Muscle layer of colon (tissue), 2 donors: ENCODE measurements at regions not wholly inside any gene's neighbourhood (a gene's known extent, or its start where the extent isn't known, plus 50 kb on each side); places are given as distances from the start of the nearest gene placed in this dataset.

Experiments
- H3K27ac ChIP-seq: one replicate; pipeline ENCODE4 v1.7.0; 2013; ENCODE audit warnings: low read depth, mild to moderate bottlenecking, low read length, moderate library complexity
- H3K27me3 ChIP-seq, 2 donors: one replicate each; pipeline ENCODE4 v1.7.0; 2013; ENCODE audit warnings: low read length in 2 of 2, mild to moderate bottlenecking in 2 of 2; ENCODE audit not compliant: insufficient read depth in 2 of 2, control insufficient read depth in 1 of 2
- H3K36me3 ChIP-seq: one replicate; pipeline ENCODE4 v1.7.0; 2013; ENCODE audit warnings: mild to moderate bottlenecking, low read length; ENCODE audit not compliant: insufficient read depth
- H3K4me1 ChIP-seq: one replicate; pipeline ENCODE4 v1.7.0; 2013; ENCODE audit warnings: mild to moderate bottlenecking, low read length; ENCODE audit not compliant: insufficient read depth
- H3K4me3 ChIP-seq, 2 donors: one replicate each; pipeline ENCODE4 v1.7.0; 2013; ENCODE audit warnings: low read length in 2 of 2, low read depth in 1 of 2, mild to moderate bottlenecking in 1 of 2, moderate library complexity in 1 of 2
- H3K9ac ChIP-seq: one replicate; pipeline ENCODE4 v1.7.0; 2013; ENCODE audit warnings: low read length
- H3K9me3 ChIP-seq: one replicate; pipeline ENCODE4 v1.7.0; 2013; ENCODE audit warnings: mild to moderate bottlenecking, low read length
- donor health status: abdominal sarcoma.
- donor health status: Adenocarcinoma of cecum.

DNA sequence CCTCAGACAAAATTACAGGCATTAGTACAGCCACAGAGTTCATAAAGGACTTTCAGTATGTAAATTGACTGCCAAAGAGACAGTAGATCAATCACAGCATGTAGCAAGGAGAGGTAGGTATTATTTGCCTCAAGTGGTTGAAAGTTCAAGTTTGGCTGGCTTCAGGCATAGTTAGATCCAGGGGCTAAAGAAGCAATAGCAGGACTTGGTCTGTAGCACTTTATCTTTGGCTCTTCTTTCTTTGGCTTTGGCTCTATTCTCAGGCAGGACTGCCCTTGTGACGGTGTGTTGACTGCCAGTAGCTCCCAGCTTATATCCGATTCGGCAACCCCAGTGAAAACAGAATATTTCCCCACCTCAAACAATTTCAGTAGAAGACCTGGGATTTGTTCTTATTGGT is 346.0 kb upstream of the TBX3 start:
- H3K9me3 ChIP-seq: no peaks in the 10 kb centered on the region
- no peaks in the 10 kb centered on the region for H3K36me3 ChIP-seq
- no peaks in the 10 kb centered on the region for H3K27me3 ChIP-seq
- H3K9ac ChIP-seq: no peak overlapping the region
- H3K27ac ChIP-seq: no peak overlapping the region
- no peak overlapping the region for H3K4me3 ChIP-seq
- H3K4me1 ChIP-seq: no peaks in the 10 kb centered on the region

DNA sequence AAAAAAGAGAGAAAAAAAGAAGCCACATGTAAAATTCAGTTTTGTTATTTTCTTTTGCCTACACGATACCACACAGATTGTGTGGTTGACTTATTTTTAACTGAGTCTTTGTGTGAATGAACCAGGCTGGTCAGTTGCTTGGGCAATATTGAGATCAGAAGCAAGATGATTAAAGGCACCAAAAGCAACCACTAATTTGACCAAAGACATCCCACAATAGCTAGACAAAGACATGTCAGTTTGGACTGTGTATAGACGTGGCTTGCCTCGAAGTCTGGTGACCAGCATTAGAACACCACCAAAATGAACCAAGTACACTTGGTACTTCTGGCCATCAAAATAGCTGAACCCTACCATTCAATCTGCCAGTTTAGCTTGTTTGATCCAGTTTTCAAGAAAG is 340.6 kb upstream of the TBX3 start:
- no peak overlapping the region for H3K4me3 ChIP-seq
- H3K9ac ChIP-seq: no peak overlapping the region
- no peaks in the 10 kb centered on the region for H3K9me3 ChIP-seq
- H3K27ac ChIP-seq: no peak overlapping the region
- no peaks in the 10 kb centered on the region for H3K27me3 ChIP-seq
- H3K36me3 ChIP-seq: no peaks in the 10 kb centered on the region
- H3K4me1 ChIP-seq: no peaks in the 10 kb centered on the region

DNA sequence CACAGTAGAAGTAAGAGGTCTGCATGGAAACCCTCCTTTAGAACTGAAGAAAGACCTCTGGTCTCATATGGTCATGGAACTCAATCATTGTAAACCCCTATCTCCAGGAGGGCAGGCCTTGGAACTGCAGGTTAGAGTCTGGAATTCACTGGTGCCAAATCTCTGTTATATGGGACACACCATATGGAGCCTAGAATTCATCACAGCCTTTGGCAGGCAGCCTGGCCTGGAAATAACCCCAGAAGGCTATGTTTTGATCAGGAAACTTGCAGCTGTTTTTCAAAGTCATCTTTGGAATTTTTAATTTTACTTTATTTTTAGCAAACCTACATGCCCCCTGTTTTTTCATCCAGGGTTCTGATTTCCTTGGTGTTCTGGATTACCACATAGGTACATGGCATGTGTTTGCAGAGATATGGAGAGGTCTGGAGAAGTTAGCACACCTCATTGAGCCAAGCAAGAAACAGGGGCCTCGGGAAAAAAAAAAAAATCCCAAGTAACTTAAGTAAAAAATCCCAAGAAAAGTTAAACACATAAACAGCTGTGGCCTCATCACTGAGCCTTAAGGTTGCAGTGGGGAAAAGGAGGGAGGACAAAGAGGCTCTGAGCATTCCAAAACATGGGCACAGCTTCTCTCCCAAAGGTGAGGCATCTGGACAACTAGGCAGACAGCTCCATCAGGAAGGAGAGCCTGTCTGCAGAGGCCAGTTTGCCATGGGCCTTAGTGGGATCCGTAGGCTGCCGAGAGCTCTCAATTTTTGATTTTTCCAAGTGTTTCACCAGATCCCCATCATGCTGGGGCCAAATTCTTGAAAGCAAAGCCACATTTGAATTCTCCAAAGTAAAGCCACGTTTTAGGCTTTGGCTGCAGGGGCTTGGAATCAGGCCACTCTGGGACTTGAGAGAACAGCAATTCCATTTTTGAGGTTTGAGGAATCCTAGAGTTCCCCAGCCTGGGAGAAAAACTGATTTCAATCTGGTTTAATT is 339.6 kb upstream of the TBX3 start:
- H3K4me3 ChIP-seq: no peak overlapping the region
- H3K9me3 ChIP-seq: no peaks in the 10 kb centered on the region
- no peaks in the 10 kb centered on the region for H3K27me3 ChIP-seq
- no peak overlapping the region for H3K27ac ChIP-seq
- no peaks in the 10 kb centered on the region for H3K4me1 ChIP-seq
- no peak overlapping the region for H3K9ac ChIP-seq
- no peaks in the 10 kb centered on the region for H3K36me3 ChIP-seq

DNA sequence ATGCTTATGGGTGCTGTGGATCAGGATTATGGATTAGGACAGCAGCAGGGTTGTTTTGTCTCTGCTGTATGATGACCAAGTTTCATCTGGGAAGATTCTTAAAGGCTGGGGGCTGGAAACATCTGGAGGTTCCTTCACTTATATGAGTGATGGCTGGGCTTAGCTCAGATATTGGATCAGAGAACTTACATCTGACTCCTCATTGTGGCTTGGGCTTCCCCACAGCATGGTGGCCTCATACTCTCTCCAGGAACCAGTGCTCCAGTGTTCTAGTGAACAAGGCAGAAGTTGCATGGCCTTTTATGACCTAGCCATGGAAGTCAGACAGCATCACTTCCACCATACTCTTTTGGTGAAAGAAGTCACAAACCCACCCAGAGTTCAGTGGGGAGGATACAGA is 336.1 kb upstream of the TBX3 start:
- no peaks in the 10 kb centered on the region for H3K4me1 ChIP-seq
- no peak overlapping the region for H3K9ac ChIP-seq
- H3K36me3 ChIP-seq: no peaks in the 10 kb centered on the region

DNA sequence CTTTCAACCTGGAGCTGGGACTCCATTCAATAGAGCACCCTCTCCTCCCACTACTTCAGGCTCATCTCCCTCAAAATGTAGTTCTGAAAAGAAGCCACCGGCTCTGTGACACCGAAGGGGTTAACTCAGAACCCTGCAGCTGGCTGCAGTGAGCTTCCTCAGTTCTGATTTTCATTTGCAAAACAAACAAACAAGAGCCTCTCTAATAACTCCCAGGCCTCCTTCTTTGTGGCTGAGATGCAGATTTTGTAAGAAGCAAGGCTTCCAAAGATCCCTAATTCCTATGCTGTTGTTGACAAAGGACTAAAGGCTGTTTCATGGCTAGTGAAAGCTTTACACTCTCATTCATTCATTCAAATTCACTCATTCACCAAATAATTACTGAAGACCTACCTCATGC is 333.4 kb upstream of the TBX3 start:
- no peak overlapping the region for H3K4me3 ChIP-seq
- no peaks in the 10 kb centered on the region for H3K27me3 ChIP-seq
- H3K36me3 ChIP-seq: no peaks in the 10 kb centered on the region
- H3K9ac ChIP-seq: no peak overlapping the region
- H3K4me1 ChIP-seq: no peaks in the 10 kb centered on the region
- H3K9me3 ChIP-seq: no peaks in the 10 kb centered on the region
- H3K27ac ChIP-seq: no peak overlapping the region

More for the DNA sequence above, 336.1 kb upstream of the TBX3 start:
- Histone ChIP-seq H3K4me3 (no peak overlapping the region), H3K9me3 (no peaks in the 10 kb centered on the region), H3K27me3 (no peaks in the 10 kb centered on the region), H3K27ac (no peak overlapping the region)

DNA sequence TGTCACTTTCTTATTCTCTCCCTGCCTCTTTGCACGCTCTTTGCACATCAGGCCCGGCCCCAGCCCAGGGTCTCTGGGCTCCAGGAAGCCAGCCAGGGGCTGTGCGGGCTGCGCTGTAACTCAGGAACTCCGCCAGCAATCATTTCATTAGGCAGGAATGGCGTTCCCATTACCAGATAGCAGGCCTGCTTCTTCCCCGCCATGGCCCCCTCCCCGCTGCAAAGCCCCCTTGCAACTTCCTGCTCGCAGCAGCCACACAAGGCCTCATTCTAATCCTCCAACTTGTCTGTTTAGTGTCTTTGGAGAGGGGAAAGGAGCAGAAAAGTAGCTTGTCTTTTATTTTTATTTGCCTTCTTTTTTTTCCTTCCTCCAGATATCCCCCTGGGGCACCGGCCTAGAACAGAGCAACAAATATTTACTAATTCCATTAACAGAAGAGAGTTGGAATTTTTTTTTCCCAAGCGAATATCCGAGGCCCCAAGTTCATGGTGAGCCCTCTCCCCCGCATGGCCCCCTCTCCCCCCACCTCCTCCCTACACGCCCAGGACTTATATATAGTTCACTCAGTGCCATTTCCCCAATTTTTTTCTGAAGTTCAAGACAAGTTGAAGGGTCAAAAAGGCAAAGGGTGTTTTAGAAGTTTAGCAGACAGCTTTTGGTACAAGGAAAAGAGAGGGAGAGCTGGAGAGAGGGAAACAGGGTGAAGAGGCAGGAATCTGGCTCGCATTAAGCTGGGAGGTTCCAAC is 329.4 kb upstream of the TBX3 start:
- Histone ChIP-seq H3K4me3 (no peak overlapping the region), H3K9ac (no peak overlapping the region), H3K27me3 (no peaks in the 10 kb centered on the region), H3K4me1 (no peaks in the 10 kb centered on the region), H3K9me3 (no peaks in the 10 kb centered on the region), H3K36me3 (no peaks in the 10 kb centered on the region), H3K27ac (no peak overlapping the region)

DNA sequence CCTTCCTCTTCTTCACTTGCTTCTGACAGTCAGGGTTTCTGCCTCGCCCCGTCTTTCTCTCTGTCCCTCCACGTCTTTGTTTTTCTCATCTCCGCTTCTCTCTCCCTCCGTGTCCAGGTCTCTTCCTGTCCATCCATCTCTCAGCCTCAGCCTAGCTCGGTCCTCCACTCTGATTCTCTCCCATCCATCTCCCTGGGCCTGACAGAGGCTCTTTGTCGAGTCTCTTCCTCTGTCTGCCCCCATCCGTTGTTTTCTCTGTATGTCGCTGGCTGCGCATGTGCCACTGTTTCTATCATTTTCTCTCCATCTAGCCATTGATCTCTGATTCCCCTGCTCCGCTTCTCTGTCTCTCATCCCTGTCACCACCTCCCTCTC is 328.9 kb upstream of the TBX3 start:
- no peak overlapping the region for H3K4me3 ChIP-seq
- no peaks in the 10 kb centered on the region for H3K9me3 ChIP-seq
- no peaks in the 10 kb centered on the region for H3K4me1 ChIP-seq
- no peak overlapping the region for H3K27ac ChIP-seq
- no peak overlapping the region for H3K9ac ChIP-seq
- no peaks in the 10 kb centered on the region for H3K27me3 ChIP-seq
- no peaks in the 10 kb centered on the region for H3K36me3 ChIP-seq

DNA sequence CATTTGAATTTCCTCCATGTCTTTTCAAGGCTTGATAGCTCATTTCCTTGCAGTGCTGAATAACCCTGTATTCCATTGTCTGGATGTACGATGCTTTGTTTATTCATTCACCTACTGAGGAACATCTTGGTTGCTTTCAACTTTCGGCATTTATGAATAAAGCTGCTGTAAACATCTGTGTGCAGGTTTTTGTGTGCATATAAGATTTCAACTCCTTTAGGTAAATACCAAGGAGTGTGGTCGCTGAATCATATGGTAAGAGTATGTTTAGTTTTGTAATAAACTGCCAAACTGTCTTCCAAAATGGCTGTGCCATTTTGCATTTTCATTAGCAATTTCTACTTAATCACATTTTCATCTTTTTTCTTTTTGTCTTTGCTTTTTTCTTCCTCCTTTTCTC is 327.7 kb upstream of the TBX3 start:
- no peaks in the 10 kb centered on the region for H3K9me3 ChIP-seq
- no peak overlapping the region for H3K9ac ChIP-seq
- H3K4me1 ChIP-seq: no peaks in the 10 kb centered on the region
- H3K4me3 ChIP-seq: no peak overlapping the region
- H3K27me3 ChIP-seq: no peaks in the 10 kb centered on the region
- no peaks in the 10 kb centered on the region for H3K36me3 ChIP-seq
- no peak overlapping the region for H3K27ac ChIP-seq

DNA sequence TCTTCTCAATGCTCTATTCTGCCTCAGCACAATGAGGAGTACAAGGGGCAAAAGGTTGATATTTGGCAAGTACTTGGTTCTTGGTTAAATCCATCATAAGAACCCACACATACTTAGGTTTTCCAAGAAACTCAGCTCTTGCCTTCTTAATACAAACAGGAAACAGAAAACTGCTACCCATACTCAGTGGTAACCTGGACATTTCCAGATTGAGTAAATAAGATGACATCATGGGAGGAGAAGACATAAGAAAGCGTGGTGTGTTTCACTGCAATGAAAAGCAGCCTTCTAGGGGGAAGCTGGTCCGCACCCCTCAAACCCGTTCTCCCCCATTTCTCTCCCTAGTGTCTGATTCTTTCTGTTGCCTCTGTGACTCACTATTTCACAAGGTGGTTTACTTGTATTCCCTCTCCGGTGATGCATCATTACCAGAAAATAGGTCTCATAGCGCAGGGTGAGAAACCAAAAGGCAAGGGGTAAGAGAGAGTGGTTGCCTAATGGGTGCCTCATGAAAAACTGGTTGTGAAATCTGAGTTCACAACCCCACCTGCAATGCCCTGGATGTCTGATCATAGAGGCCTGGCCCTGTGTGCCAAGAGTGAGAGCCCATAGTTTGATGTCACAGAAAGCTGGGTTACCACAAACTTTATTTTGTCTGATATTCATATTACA is 326.5 kb upstream of the TBX3 start:
- Histone ChIP-seq H3K36me3 (no peaks in the 10 kb centered on the region), H3K4me3 (no peak overlapping the region), H3K27ac (no peak overlapping the region)

DNA sequence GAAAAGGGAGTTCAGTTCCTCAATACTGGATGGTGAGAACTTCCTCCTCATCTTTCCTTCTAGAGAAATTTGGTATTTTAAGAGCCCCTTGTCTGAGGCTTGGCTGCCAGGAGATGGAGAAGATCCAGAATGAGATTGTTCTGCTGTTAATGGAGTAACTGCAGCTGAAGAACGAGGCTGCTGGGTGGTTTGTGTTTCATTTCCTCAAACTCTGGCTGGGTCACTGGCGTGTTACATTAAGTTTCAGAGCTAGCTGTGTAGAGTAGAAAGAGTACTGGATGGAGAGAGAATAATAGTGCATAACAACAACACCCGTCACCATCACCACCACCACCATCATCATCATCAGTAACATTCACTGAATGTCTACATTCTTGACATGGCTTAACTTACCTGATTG is 325.0 kb upstream of the TBX3 start:
- Histone ChIP-seq H3K27me3 (no peaks in the 10 kb centered on the region), H3K4me3 (no peak overlapping the region), H3K9me3 (no peaks in the 10 kb centered on the region), H3K27ac (no peak overlapping the region), H3K4me1 (no peaks in the 10 kb centered on the region), H3K36me3 (no peaks in the 10 kb centered on the region), H3K9ac (no peak overlapping the region)

More for the DNA sequence above, 326.5 kb upstream of the TBX3 start:
- no peak overlapping the region for H3K9ac ChIP-seq
- H3K9me3 ChIP-seq: no peaks in the 10 kb centered on the region
- H3K27me3 ChIP-seq: no peaks in the 10 kb centered on the region
- no peaks in the 10 kb centered on the region for H3K4me1 ChIP-seq

DNA sequence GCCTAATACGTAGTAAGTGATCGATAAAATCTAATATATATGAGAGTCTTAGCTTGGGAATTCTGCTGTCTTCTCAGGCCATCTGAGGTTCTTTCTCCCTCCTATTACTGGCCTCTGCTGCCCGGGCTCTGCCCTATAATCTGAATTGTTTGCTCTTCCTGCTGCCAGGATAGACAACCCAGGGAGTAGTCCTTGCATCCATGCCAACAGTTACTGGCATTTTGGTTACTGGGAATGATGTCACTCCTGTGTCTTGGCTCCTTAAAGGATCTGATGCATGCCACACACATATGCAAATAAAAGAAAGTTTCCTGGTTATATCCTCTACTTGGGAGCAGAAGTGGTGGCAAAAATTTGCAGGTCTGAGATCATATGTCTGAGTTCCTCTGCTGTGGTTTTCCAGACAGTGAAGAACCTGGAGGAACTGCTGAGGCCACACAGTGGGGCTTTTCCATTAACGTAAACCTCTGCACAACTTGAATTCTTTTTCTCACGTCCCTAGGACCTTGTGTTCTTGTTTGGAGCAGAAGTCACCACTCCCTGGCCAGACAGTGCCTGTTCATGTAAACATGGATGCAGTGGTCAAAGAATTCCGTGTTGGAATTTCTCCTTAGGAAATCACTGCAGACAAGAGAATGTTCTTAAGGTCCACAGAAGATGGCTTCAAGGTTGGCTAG is 320.6 kb upstream of the TBX3 start:
- no peaks in the 10 kb centered on the region for H3K9me3 ChIP-seq
- no peak overlapping the region for H3K9ac ChIP-seq
- no peaks in the 10 kb centered on the region for H3K36me3 ChIP-seq
- no peaks in the 10 kb centered on the region for H3K4me1 ChIP-seq
- no peak overlapping the region for H3K4me3 ChIP-seq
- no peaks in the 10 kb centered on the region for H3K27me3 ChIP-seq
- no peak overlapping the region for H3K27ac ChIP-seq
